Left colon (tissue), 2 donors: ENCODE measurements at regions not wholly inside any gene's neighbourhood (a gene's known extent, or its start where the extent isn't known, plus 50 kb on each side); places are given as distances from the start of the nearest gene placed in this dataset.

ENCODE experiments used
- ATAC-seq: fragments of 200-7000 bp; cut with Tn5 transposase; one replicate; pipeline ENCODE4 v1.9.1; 2020; ENCODE audit warnings: mild to moderate bottlenecking, moderate library complexity
- DNase-seq, 2 donors: peaks; one replicate each; pipeline ENCODE4 v3.0.0-alpha.2; 2020
- intact Hi-C, 2 donors: fragments of 100-400 bp; cut with DNase I in 1 of 2; cut with micrococcal nuclease in 1 of 2; formaldehyde crosslinking; loops; one replicate each; pipeline versions ENCODE4 v1.11.2 to v1.14.0; 2022; cut with DNase I, micrococcal nuclease
- donor health status: DM: no; HTN: no; CAD: no.
- donor health status: DM: yes; HTN: yes; CAD: no.

DNA sequence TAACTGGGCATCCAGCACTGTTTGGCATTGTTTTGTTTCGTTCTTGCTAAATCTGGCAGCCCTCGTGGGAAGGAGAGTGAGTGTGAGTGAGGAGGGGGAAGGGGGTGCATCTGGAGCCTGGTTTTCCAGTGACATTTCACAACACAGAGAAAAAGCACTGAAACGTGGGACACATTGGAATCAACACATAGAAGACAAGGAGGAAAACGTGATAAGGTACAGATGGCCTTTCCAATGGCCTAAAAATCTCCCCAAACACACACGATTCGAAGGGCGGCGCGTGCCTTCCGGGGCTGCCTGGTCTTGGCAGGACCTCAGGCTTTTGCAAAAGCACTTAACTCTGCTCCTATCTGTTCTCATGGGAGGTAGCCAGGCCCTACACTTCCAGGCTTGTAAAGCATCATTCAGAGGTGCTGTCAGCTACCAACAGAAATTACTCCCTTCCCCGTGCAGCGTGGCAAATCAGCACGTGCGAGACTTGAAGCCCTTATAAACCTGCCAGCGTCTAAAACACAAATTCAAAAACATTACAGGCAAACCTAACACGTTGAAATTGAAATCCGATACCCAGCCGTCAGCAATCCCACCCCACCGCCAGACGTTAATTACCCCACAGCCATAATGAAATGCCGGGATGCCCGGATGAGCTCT lies 129.4 kb downstream of the OLFM1 start:
- intact Hi-C loops: no loop called here
- ATAC-seq (no peak), DNase-seq (no peak)

DNA sequence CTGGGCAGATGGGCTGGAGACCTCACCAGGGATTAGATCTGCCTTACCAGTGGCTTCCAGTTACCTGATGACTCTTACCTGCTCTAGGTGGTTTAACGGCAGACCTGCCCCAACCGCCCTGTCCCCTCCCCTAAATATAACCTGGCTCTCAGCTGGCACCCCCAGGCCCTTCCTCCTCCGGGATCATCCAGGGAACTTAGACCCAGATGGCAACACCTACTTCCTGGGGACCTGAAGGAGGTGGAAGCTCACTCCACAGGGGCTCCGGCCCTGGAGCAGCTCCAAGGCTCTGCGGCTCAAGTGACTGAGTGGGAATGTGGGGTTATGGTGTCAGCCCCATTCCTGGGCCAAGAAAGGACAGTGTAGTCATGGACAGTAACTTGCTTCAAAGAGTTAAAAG lies 130.4 kb downstream of the OLFM1 start:
- intact Hi-C loops: no loop called here
- ATAC-seq (no peak), DNase-seq (no peak)

- no peak for DNase-seq
- no peak for ATAC-seq
- intact Hi-C loops: no loop called here
Observed at GRCh38 chr9:135218331-135219225, 131.1 kb downstream of the OLFM1 start.

DNA sequence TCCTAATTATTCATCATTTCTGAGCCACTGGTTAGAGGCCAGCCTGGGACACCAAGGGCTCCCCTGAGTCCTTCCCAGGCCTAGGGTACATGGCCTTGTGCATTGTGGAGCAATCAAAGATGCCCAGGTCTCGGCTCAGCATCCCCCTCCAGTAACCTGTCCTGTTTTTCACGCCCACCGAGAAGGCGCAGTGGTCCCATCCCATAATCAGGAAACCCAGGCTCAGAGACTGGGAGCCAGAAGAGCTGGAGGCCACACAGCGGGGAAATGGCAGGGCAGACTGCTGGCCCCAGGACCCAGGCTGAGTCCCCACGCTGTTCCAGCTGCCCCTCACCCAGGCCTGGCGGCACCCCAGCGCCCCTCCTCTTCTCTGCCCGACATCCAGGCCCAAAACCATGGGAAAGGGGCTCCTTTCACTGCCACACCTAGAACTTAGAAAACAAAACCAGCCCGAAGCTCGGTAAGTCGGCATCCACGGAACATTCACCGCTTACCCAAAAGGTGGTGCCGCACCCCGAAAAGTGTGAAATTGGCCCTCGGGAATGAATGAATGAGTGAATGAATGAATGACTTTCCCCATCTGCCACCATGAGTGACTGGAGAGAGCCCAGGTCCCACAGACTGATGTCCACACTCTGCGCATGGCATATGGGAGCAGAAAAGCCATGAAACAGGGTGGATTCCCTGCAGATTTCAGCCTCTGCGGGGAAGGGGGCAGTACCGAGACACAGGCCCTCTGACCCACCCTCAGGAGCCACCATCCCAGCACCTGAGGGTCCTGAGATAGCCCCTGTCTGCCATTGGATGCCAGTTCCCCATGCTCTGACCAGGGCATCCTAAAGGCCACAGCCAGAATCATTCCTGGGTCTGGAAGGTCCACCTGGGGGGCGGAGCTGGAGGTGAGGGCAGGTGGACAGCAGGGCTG lies 132.5 kb downstream of the OLFM1 start:
- ATAC-seq (no peak), DNase-seq (no peak)
- intact Hi-C loops: no loop called here

DNA sequence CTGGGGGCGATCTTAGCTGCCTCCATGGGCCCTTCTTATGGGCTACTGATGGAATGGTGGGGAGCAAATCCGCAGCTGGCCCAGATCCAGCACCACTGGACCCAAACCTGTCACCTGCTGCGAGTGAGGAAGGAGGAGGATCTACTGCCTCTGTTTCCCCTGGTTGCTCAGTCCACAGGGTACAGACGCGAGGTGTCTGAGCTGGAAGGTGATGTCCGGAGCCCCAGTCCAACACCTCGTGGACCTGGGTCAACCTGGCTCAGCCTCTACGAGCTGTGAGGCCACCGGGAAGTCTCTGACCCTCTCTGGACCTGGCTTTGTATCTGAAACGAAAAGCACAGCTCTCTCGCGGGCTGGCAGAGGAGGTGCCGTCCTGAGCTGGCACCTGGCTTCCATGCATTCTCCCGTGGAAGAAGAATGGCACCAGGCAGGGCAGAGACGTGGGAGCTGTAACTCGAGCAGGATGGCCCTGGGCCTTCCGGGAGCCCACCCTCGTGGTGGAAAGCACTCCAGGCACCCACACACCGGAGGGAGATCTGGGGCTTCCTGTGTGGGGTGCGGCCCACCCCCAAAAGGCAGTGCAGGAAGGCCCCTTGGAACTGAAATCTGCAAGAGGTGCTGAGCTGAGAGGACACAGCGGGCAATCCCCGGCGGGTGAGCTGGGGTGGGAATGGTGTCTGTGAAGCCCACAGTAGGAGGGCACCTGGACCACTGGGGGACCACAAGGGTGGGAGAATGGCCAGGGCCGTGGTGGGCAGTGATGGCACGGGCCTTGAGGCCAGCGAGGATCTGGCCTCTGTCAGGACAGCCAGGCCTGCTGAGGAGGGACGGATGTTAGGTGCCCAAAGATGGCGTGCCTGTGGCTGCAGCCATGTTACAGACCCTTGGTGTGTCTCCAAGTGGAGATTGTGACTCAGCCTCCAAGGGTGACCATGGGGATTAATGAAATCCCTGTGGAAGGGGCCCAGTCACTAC lies 133.4 kb downstream of the OLFM1 start:
- DNase-seq (no peak), ATAC-seq (no peak)
- intact Hi-C loops: no loop called here

GRCh38 chr9:135221576-135221950 lies 134.1 kb downstream of the OLFM1 start:
- no peak for ATAC-seq
- intact Hi-C loops: no loop called here
- no peak for DNase-seq

DNA sequence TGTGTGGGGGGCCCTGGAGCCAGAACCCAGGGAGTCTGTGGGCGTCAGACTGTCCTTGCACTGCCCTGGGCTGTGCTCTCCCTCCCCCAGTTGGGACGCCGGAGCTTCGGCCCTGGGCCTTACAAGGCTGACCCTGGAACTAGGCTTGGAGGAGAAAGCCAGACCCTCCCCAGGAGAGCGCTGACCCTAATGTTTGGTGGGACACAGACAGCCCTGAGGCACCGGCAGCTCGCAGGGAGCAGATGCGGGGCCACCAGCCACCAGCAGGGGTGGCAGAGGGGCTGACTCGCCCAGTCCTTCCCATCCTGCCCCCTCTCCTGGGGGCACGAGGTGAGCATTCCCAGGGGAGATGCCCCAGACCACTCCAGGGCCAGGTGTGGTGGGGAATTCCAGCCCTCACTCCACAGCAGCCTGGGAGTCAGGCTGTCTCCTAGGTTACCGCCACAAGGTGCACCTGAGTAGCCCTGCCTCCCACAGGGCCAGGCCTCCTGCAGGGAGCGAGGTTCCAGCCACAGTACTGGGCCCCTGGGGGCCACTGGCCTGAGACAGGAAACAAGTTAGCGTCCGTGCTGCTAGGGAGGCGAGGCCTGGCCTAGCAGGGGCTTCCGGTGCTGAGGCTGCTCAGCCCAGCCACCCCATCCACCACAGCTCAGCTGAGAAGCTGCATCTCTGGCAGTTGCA lies 134.6 kb downstream of the OLFM1 start:
- DNase-seq (no peak), ATAC-seq (no peak)
- intact Hi-C loops: no loop called here

GRCh38 chr9:135222881-135223760 lies 135.7 kb downstream of the OLFM1 start:
- DNase-seq (no peak), ATAC-seq (no peak)
- intact Hi-C loops: no loop called here

DNA sequence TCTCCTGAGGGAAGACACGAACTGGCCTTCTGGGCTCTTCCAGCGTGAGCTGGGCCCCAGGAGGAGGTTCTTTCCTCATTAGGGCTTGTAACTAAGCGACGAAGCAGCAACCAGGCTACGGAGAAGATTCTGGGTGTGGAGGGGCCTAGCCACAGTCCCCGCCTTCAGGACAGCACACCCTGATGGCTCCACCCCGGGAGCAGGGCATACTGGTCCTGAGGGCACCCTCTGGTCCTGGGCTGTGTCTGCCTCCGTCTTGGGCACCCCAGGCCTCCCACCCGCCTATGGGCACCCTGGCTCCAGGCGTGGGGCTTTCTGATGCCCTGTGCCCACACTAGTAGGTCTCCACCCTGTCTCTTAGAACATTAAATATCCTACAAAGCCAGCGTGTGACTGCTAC lies 136.4 kb downstream of the OLFM1 start:
- intact Hi-C loops: no loop called here
- no peak for DNase-seq
- no peak for ATAC-seq

- intact Hi-C loops: no loop called here
- ATAC-seq (no peak), DNase-seq (no peak)
Observed at GRCh38 chr9:135224286-135224877, 136.9 kb downstream of the OLFM1 start.

DNA sequence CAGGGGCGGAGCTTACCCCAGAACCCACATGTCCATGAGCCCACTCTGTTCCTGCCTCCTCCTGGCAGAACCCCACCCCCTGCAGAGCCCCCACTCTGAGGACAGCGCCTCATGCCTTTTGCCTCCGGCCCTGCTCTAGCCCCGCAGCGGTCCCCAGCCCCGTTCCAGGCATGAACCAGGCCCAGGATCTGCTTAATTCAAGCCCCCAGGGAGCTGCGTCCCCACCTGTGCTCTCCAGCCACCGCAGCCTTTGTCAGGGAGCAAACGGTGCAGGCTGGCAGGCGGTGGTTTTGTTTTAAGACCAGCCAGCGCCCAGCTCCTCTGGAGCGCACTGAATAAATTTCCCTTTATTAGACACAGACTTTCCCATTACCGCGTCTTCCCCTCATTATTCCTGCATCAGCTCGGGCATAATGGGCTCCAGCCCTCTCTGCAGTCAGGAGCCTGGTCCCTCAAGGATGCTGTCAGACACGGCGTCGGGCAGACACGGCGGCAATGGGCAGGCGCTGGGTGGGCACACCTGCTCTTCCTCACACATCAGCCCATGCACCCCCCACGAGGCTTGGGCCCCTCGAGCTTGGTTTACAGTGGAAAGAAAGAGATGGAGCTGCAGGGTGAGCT lies 137.6 kb downstream of the OLFM1 start:
- intact Hi-C loops: no loop called here
- DNase-seq (no peak), ATAC-seq (no peak)

GRCh38 chr9:135225619-135226228 lies 138.3 kb downstream of the OLFM1 start:
- intact Hi-C loops: no loop called here
- no peak for ATAC-seq
- no peak for DNase-seq

- intact Hi-C loops: no loop called here
- no peak for DNase-seq
- no peak for ATAC-seq
Observed at GRCh38 chr9:135226369-135227050, 139.0 kb downstream of the OLFM1 start.

DNA sequence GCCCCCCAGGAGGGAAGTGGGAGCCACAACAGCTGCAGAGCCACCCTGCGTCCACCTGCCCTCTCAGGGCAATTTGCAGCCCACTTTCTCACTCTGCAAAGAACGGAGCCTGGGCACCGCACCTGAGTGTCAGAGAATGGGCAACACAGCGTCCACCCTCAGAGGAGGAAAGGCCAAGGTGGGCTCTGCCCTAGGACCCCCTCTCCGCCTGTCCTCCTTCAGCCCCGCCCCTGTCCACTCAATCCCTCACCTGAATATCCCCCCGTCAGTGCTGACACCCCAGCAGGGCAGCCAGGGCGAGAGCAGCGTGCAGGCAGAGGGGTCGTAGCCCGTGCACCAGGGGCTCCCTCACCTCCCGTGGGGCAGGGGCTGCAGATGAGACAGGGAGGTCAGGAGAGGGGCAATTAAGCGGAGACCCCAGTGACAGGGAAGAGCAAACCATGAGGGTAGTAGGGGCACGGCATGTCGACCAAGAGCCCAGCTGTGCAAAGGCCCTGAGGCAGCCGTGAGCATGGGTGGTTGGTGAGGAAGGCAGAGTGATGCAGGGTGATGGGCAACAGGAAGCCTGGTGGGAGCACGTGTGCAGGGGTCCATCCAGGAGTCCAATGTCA lies 140.3 kb downstream of the OLFM1 start:
- DNase-seq (no peak), ATAC-seq (no peak)
- intact Hi-C loops: no loop called here
